ENCODE measurements at regions not wholly inside any gene's neighbourhood (a gene's known extent, or its start where the extent isn't known, plus 50 kb on each side); places are given as distances from the start of the nearest gene placed in this dataset.

GRCh38 chr3:59306436-59306835 lies 256.6 kb upstream of the CFAP20DC start:
- no peak for TF ChIP-seq CTCF (IDR thresholded peaks at IDR 0.05)
- TF ChIP-seq POLR2AphosphoS5 (IDR thresholded peaks at IDR 0.05): no peak
- TF ChIP-seq POLR2A (IDR thresholded peaks at IDR 0.05; ENCODE audit: low read depth): no peak
